Chondrocyte (in vitro differentiated cells): ENCODE measurements at regions not wholly inside any gene's neighbourhood (a gene's known extent, or its start where the extent isn't known, plus 50 kb on each side); places are given as distances from the start of the nearest gene placed in this dataset.

Experiments used
- DNase-seq: peaks from one replicate; pipeline ENCODE4 v3.0.0; 2021; ENCODE audit warnings: mixed read lengths, low spot score
- H3K27ac Mint-ChIP-seq: one replicate; pipeline ENCODE4 v1.8.0; 2021; ENCODE audit warnings: mild to moderate bottlenecking, moderate library complexity, mixed read lengths; ENCODE audit not compliant: unreplicated experiment
- H3K27me3 Mint-ChIP-seq: 2 replicates; pipeline ENCODE4 v1.8.0; 2021; ENCODE audit warnings: low read depth, mixed read lengths
- H3K36me3 Mint-ChIP-seq: 2 replicates; pipeline ENCODE4 v1.8.0; 2021; ENCODE audit warnings: low read depth, mixed read lengths
- H3K4me1 Mint-ChIP-seq: 2 replicates; pipeline ENCODE4 v1.8.0; 2021; ENCODE audit warnings: low read depth, mild to moderate bottlenecking, mixed read lengths
- H3K4me3 Mint-ChIP-seq: one replicate; pipeline ENCODE4 v1.8.0; 2021; ENCODE audit warnings: mild to moderate bottlenecking, moderate library complexity, mixed read lengths; ENCODE audit not compliant: unreplicated experiment
- H3K9me3 Mint-ChIP-seq: 2 replicates; pipeline ENCODE4 v1.8.0; 2021; ENCODE audit warnings: low read depth, mixed read lengths
- TF ChIP-seq, protein P1 (sequence below): fragments of 200-600 bp; sonication (generic); IDR thresholded peaks from 2 replicates; pipeline ENCODE4 v1.5.0; 2021; ENCODE audit warnings: antibody characterized with exemption, mild to moderate bottlenecking, moderate library complexity

DNA sequence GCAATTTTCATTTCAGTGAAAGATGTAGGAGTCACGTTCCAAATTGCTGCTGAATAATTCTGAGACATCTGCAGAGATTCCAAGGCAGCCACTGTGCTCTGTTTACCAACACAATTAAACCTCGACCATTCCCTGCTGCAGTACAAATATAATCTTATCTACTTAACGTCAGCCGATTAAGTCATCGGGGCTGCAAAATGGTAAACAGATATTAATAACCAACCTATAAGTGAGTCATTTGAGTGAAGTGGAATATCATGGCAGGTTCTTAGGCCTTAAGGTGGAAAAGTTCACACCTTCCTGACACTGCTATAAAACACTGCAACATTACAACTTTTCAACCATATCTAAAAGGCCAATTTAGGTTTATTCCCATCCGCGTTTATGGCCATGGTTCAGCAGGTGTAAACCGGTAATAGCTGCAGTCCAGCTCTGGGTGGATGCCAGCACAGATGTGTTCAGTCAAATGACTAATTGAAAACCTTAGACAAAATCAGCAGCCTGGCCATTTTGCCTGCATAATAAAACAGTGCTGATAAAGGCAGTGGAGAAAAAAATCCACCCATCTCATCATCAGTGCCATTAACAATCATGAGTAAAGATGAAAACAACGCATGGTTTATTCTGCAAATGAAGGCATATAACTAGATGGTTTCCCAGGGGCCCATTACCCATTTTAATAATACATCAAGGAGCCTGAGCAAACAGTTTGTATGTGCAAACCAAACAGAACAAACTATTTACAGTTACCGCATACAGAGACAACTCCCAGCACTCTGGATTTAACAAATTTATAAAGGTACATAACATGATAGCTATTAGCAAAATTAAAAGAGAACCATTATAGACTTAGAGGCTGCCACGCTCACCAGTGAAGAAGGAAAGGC, 202.9 kb upstream of the IRX3 start:
- TF ChIP-seq, protein P1, sequence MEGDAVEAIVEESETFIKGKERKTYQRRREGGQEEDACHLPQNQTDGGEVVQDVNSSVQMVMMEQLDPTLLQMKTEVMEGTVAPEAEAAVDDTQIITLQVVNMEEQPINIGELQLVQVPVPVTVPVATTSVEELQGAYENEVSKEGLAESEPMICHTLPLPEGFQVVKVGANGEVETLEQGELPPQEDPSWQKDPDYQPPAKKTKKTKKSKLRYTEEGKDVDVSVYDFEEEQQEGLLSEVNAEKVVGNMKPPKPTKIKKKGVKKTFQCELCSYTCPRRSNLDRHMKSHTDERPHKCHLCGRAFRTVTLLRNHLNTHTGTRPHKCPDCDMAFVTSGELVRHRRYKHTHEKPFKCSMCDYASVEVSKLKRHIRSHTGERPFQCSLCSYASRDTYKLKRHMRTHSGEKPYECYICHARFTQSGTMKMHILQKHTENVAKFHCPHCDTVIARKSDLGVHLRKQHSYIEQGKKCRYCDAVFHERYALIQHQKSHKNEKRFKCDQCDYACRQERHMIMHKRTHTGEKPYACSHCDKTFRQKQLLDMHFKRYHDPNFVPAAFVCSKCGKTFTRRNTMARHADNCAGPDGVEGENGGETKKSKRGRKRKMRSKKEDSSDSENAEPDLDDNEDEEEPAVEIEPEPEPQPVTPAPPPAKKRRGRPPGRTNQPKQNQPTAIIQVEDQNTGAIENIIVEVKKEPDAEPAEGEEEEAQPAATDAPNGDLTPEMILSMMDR, result no peak
- Mint-ChIP-seq H3K9me3 (no peaks in the 10 kb centered on the region), H3K27ac (peak overlapping the region; percentile 18), H3K4me1 (peaks cover 15% of the 10 kb centered on the region), H3K4me3 (no peak overlapping the region), H3K36me3 (no peaks in the 10 kb centered on the region), H3K27me3 (peaks cover 7% of the 10 kb centered on the region)
- DNase-seq, result no peak

DNA sequence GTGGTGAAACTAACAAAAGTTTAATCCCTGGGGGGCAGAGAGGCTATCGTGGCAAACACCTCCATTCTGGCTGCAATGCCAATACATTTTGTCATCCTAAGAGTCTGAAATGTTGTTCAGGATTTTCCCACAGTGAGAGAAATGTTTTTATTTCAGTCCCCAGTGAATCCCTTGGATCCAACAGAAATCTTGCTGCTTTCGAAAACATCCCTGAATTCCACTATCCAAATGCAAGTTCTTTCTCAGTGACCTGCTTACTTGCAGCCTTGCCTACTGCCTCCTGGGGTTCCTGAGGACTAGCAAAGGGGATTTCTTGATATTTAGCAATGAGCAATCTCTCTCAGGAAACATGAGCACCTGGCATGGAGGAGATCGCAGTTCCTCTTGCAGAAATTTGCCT, 202.1 kb upstream of the IRX3 start:
- H3K9me3 Mint-ChIP-seq, result no peaks in the 10 kb centered on the region
- H3K4me1 Mint-ChIP-seq, result peaks cover 15% of the 10 kb centered on the region
- TF ChIP-seq, protein P1, result no peak
- peak overlapping the region; percentile 18 for H3K27ac Mint-ChIP-seq
- H3K4me3 Mint-ChIP-seq, result no peak overlapping the region
- H3K36me3 Mint-ChIP-seq, result no peaks in the 10 kb centered on the region
- no peak for DNase-seq
- H3K27me3 Mint-ChIP-seq, result peaks cover 14% of the 10 kb centered on the region

DNA sequence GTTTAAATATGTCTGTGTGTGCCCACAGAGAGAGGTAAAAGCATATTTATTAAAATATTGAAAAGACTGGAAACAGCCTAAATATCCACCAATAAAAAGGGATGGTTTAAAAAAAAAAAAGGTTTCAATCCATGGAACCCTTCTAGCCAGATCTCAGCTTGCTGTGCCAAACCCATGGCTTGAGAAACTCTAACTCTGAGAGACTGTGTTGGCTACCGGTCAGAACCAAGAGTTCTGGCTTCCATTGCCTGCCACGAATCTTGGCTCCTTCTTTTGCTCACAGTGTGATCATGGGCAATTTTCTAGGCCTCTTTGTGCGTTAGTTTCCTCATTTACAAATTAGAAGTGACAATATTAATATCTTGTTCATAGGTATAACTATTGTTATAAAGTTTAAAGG, 201.3 kb upstream of the IRX3 start:
- TF ChIP-seq, protein P1, result no peak
- no peak overlapping the region for H3K27ac Mint-ChIP-seq
- H3K9me3 Mint-ChIP-seq, result no peaks in the 10 kb centered on the region
- H3K4me3 Mint-ChIP-seq, result no peak overlapping the region
- H3K4me1 Mint-ChIP-seq, result peaks cover 11% of the 10 kb centered on the region
- H3K27me3 Mint-ChIP-seq, result peaks cover 16% of the 10 kb centered on the region
- DNase-seq, result no peak
- H3K36me3 Mint-ChIP-seq, result no peaks in the 10 kb centered on the region

GRCh38 chr16:54484700-54485099, 198.1 kb upstream of the IRX3 start:
- peaks cover 11% of the 10 kb centered on the region for H3K4me1 Mint-ChIP-seq
- peaks cover 14% of the 10 kb centered on the region for H3K27me3 Mint-ChIP-seq
- H3K36me3 Mint-ChIP-seq, result no peaks in the 10 kb centered on the region
- no peak for DNase-seq
- H3K9me3 Mint-ChIP-seq, result no peaks in the 10 kb centered on the region
- TF ChIP-seq, protein P1, result no peak
- H3K4me3 Mint-ChIP-seq, result no peak overlapping the region
- no peak overlapping the region for H3K27ac Mint-ChIP-seq

DNA sequence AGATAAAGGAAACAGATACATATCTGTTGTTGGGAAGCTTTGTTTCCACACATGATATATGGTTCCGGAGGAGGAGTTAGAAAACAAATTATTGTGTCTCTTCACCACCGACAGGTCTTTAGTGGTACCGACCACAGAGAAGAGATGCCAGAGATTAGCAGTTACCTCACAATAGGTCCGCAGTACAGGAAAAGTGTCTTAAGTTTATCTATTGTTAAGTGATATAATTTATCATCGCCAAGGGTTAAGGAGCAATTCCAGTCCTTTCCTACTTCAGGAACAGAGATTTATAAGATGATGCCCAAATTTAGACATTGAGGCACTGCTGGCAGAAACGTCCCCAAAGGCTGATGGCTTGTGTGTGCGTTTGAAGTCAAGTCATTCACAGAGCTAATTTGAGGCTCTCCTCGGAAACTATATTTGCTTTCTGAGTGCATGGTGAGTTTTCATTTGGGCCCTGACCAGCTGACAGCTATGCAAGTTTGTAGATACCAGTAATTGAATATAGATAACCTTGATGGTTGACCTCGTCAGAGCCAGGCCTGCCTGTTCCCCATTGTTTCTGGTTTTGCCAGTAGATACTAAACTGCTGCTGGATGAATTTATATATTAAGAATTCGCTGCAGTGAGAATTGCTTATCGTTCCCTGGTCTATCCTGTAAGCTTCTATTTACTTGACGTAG, 196.4 kb upstream of the IRX3 start:
- Mint-ChIP-seq H3K4me1 (no peaks in the 10 kb centered on the region), H3K9me3 (no peaks in the 10 kb centered on the region), H3K4me3 (no peak overlapping the region), H3K36me3 (no peaks in the 10 kb centered on the region), H3K27ac (no peak overlapping the region), H3K27me3 (peaks cover 19% of the 10 kb centered on the region)
- DNase-seq, result no peak
- TF ChIP-seq, protein P1, result no peak
